ENCODE measurements at regions not wholly inside any gene's neighbourhood (a gene's known extent, or its start where the extent isn't known, plus 50 kb on each side); places are given as distances from the start of the nearest gene placed in this dataset.
"Not testable (repeated sequence)": the region's sequence is repeated elsewhere in the genome, so short reads cannot be mapped to it uniquely, and the experiment has no call there.

DNA sequence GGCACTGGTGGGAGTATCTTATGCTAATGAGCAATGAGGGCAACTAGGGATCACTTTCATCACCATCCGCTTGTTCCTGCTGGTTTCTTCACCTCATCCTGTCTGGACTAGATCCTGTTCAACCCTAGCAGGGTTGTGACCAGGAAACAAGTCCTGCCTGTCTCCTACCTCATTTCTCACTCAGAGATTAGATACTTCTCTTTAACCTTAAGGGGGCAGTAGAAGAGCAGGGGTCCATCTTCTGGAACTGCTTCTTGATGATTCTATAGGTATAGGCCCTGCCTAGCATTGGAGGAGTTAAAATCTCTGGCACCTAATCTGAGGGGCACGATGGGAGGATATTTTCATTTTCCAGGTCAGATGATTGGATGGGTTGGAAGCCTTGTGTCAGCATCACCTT, 415.5 kb downstream of the TGIF2LX start:
- FAIRE-seq = not testable (repeated sequence)

DNA sequence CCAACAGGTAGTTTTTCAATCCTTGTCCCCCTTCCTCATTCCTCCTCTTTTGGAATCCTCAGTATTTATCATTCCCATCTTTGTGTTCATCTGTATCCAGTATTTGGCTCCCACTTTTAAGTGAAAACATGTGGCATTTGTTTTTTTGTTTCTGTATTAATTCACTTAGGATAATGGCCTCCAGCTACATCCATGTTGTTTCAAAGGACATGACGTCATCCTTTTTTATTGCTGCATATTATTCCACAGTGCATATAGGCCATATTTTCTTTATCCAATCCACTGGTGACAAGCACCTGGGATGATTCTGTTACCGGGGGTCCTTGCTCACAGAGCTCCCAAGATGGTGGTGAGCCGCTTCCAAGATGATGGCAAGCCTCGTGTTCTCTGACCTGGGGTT, 447.9 kb downstream of the TGIF2LX start:
- not testable (repeated sequence) for FAIRE-seq

DNA sequence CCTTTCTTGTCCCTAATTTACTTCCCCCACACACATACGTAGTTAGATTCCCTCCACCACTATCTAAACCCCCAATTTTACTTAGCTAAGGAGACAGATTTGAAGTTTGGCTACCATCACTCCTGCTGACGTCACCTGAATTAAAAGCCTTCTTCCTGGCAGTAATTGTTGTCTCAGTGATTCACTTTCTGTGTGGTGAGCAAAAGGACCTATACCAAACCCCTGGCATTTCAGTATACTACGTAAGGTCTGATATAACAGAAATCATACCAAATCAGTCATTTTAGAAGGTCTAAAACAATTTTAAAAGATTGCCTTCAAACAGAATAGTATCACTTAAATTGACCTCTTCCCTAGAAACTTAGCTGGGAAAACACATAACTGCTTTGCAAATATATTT, 476.3 kb downstream of the TGIF2LX start:
- peak; percentile 46 for FAIRE-seq

DNA sequence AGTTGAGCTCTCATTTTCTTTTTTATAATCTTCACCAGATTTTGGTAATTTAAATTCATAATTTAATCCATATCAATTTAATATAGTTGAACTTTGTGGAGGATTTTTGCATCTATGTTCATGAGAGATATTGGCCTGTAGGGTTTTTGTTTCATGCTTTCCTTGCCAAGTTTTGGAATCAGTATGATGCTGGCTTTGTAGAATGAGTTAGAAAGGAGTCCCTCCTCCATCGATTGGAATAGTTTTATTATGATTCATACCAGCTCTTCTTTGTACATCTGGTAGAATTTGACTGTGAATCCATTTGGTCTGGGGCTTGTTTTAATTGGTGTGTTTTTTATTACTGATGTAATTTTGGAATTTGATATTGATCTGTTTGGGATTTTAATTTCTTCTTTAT, 480.5 kb downstream of the TGIF2LX start:
- not testable (repeated sequence) for FAIRE-seq

DNA sequence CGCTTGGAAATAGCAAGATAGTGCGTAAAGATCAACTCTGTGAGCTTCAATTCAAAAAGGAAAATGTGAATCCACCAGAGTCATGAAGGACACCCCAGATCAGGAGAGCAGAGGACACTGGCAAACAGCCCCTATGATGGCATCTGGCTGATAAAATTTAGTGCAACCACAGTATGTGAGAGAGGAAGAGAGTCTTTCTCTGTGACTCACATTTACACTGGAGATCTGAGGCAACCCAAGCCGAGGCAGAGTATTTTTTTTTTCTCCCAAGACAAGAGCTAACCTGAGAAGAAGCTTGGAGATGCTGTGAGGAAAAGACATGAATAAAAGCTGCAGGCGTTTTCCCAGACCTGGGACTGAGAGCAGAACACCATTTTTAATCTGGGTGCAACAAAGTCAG, 482.2 kb downstream of the TGIF2LX start:
- not testable (repeated sequence) for FAIRE-seq

DNA sequence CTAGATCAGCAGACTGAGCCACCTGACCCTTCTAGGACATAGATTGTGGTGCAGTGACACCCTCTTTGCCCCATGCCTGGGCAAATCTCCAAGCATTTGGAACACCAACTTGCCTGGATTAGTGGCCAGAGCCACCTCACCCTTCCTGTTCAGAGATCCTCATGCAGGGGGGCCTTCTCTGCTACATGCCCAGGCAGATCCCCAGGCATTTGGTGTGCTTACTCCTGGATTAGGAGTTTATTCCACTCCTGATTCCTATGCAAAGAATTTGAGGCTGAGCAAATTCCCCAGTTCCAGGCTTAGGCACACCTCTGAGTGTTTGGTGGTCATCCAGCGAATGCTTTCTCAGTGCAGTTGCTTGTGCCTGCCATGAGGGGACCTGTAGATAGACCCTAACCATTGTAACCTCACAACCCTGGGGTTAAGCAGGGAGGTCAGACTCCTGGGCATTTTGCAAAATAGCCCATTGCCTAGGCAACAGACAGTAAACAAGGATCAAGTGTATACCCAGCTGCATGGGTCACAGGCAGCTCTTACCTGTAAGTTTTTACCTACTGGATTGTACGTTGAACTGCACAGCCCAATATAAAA, 483.2 kb downstream of the TGIF2LX start:
- FAIRE-seq = not testable (repeated sequence)

DNA sequence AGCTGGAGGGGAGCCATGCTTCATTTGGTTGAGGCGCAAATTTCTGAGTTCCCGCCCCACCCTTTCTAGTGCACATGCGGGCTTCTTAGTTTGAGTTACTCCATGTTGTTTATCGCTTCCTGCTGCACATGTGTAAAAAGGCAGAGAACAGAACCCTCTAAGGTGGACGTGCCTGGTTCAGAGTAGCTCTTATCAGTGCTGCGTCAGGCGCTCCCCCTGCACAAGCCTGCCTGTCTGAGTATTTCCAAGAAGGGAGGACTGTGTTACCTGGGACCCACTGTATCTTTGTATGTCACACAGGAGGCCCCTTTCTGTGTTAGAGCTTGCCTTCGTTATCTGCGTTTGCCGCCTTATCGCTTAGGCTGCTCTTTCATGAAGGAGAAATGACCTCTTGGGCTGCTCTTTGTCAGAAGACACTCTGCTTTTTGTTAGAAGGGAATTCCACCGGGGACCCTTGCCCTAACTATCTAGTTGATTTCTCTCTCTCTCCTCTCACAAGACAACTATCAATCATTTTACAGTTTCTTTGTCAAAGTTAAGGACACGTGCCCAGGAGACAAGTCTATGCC, 532.1 kb downstream of the TGIF2LX start:
- not testable (repeated sequence) for FAIRE-seq

DNA sequence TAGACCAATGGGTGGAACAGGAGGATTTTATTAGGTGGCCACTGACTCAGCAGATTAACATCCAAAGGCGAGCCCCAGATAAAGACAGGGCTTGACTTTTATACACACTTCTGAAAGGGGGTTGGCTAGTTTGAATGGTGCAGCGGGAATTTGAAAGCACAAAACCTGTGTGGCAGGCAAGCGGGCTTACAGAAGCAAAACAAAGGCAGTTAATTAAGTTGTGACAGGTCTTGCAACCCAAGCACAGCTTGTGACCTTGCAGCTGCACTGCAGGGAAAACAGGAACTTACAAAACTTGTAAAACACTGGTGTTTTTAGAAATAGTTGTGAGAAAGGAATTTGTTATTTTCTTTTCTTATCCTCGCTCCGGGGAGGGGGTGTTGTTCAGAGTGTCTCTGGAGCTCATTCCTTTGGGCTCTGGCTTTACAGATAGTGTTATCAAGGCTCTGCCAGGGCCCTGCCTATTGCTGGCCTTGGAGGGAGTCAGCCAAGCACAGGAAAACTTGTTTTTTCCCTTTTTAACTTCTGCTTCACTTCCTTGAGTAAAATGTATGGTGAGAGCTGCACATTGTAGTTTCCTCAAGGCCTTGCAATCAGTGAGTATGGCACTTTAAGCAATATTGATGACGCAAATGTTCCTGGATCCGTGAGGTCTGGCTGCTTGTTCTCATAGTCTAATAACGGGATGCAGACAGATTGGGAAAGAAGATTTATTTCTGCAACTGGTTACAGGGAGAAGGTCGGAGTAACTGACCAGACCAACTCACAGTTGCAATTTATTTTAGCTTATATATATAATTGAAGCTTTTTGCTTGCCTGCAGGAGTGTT, 536.6 kb downstream of the TGIF2LX start:
- not testable (repeated sequence) for FAIRE-seq

DNA sequence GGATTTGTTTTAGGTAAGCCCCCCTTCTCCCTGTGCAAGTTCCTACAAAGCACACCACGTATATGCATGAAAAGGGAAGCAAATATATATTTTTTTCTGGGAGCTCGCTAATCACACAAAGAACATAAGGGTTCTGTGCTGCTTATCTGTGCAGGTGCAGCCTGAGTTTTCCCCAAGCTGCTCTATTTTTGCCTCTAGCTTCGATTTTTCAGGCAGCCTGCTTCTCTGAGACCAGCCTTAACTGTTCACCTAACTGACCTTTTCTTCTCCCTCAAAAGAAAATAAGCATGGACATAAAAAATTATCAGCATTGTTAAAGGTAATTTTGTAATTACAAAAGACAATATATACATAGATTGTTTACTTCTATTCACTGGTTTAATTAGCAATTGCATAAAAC, 552.7 kb downstream of the TGIF2LX start:
- not testable (repeated sequence) for FAIRE-seq

DNA sequence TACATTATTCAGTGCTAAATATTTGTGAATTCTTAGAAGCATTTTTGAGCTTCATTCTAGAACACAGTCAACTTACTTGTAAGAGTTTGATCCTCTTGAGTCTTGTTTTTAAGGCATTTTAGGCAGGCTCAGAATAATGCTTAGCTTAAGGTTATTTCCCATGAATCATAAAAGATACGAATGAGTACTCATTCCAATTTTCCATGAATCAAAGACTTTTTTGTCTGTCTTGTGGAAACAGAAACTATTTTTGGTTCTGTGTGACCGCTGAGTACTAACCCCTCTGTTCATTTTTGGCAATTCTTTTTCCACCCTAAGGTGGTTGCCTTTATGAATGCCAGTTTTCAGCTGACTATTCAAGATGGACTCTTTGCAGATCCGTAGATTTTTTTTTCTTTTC, 563.7 kb downstream of the TGIF2LX start:
- not testable (repeated sequence) for FAIRE-seq

DNA sequence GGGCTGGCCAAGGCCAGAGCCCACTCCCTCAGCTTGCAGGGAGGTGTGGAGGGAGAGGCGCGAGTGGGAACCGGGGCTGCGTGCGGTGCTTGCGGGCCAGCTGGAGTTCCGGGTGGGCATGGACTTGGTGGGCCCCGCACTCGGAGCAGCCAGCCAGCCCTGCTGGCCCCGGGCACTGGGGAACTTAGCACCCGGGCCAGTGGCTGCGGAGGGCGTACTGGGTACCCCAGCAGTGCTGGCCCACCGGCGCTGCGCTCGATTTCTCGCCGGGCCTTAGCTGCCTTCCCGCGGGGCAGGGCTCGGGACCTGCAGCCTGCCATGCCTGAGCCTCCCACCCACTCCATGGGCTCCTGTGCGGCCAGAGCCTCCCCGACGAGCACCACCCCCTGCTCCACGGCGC, 599.6 kb downstream of the TGIF2LX start:
- FAIRE-seq = not testable (repeated sequence)

DNA sequence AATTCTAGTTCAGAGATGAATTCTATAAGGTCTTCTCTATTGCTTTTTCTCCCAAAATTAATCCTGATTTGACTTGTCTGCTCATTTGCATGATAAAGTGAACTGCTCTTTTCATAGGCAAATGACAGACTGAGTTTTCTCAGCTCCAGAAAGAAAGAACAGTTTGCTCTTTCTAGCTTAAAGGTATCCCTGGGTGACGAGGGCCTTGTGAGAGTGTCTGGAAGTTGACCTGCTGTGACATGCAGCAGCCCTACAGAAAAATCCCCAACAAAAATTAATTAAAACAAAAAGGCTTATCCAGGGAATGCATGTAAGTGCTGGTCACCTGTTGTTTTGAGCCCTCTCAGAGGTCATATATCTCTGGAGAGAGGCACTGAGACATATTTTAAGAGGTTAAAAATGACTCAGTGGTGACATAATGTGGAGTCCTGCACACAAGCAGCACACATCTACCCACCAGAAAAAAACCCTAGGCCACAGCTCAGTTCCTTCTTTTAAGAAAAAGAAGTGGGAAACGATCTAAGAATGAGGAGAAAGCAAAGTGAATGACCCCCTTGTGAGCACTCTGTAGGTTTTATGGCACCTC, 602.8 kb downstream of the TGIF2LX start:
- FAIRE-seq = not testable (repeated sequence)
